DLD1 (cell line): ENCODE measurements at regions not wholly inside any gene's neighbourhood (a gene's known extent, or its start where the extent isn't known, plus 50 kb on each side); places are given as distances from the start of the nearest gene placed in this dataset.

Experiments
- in situ Hi-C: cut with HindIII; loops from 2 replicates; pipeline ENCODE4 v1.10.0; 2017; ENCODE audit warnings: low sequenced_read_pairs

GRCh38 chr15:66927201-66928077 lies 138.0 kb upstream of the SMAD3 start:
- in situ Hi-C loops = no loop called here

- in situ Hi-C loops = no loop called here
Observed at GRCh38 chr15:66928101-66928500, 137.3 kb upstream of the SMAD3 start.

GRCh38 chr15:66928784-66929183 lies 136.6 kb upstream of the SMAD3 start:
- in situ Hi-C loops = no loop called here

GRCh38 chr15:66929843-66930402 lies 135.5 kb upstream of the SMAD3 start:
- in situ Hi-C loops = no loop called here

GRCh38 chr15:66931768-66932633 lies 133.4 kb upstream of the SMAD3 start:
- in situ Hi-C loops = no loop called here

- in situ Hi-C loops = no loop called here
Observed at GRCh38 chr15:66932634-66933024, 132.8 kb upstream of the SMAD3 start.

GRCh38 chr15:66933932-66934867 lies 131.2 kb upstream of the SMAD3 start:
- in situ Hi-C loops = no loop called here

- in situ Hi-C loops = no loop called here
Observed at GRCh38 chr15:66934868-66935520, 130.4 kb upstream of the SMAD3 start.

- in situ Hi-C loops = no loop called here
Observed at GRCh38 chr15:66935688-66936087, 129.7 kb upstream of the SMAD3 start.

GRCh38 chr15:66936109-66936860 lies 129.1 kb upstream of the SMAD3 start:
- in situ Hi-C loops = no loop called here

GRCh38 chr15:66936861-66937582 lies 128.4 kb upstream of the SMAD3 start:
- in situ Hi-C loops = no loop called here

GRCh38 chr15:66937588-66937987 lies 127.8 kb upstream of the SMAD3 start:
- in situ Hi-C loops = no loop called here

- in situ Hi-C loops = no loop called here
Observed at GRCh38 chr15:66938114-66938830, 127.1 kb upstream of the SMAD3 start.

GRCh38 chr15:66939016-66939415 lies 126.4 kb upstream of the SMAD3 start:
- in situ Hi-C loops = no loop called here

GRCh38 chr15:66939451-66940023 lies 125.9 kb upstream of the SMAD3 start:
- in situ Hi-C loops = no loop called here

- in situ Hi-C loops = no loop called here
Observed at GRCh38 chr15:66940368-66940767, 125.0 kb upstream of the SMAD3 start.

- in situ Hi-C loops = no loop called here
Observed at GRCh38 chr15:66941108-66941711, 124.2 kb upstream of the SMAD3 start.
